HG03457 (cell line): ENCODE measurements at regions not wholly inside any gene's neighbourhood (a gene's known extent, or its start where the extent isn't known, plus 50 kb on each side); places are given as distances from the start of the nearest gene placed in this dataset.
"Not testable (repeated sequence)": the region's sequence is repeated elsewhere in the genome, so short reads cannot be mapped to it uniquely, and the experiment has no call there.

Source experiments
- ATAC-seq: cut with Tn5 transposase; IDR thresholded peaks from one replicate; pipeline ENCODE4 v1.9.1; 2021; ENCODE audit warnings: moderate number of reproducible peaks; ENCODE audit not compliant: unreplicated experiment

GRCh38 chr5:115469904-115470516 is 74.6 kb downstream of the FEM1C start:
- ATAC-seq: no peak

DNA sequence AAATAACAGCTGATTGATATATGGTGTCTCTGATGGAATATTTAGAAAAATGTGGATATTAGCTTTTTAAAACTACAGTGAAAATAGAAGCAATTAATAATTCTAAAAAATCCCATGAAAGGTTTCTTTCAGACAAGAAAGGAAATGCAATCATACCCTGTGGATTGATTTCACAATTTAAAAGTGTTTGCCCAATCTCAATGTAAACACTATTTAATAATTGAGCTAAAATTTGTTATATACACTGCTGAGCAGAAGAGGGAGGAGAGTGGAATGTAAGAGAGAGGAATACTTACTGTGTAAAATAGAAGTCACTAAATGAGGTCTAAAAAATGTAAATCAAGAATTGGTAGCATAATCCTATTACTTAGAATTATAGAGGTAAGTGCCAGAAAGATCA is 76.9 kb downstream of the FEM1C start:
- no peak for ATAC-seq

- ATAC-seq: no peak
These were observed 79.1 kb downstream of the FEM1C start for GRCh38 chr5:115465431-115465830.

DNA sequence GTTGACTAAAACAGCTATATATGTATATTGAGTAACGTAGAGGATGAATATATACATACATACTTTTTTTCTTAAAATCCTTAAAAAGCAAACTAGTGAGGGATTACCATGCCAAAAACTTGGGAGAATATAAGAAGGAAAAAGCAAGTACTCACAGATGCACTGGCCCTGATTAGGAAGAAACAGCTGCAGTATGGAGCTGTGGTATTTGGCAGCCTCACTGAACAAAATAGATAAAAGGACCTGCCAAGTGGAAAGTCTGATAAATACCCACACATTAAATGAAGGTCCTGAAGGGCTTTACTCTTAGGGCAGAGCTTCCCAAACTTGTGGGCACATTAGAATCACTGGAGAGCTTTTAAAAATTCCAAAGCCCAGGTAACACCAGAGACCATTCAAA is 80.6 kb downstream of the FEM1C start:
- ATAC-seq: no peak

- no peak for ATAC-seq
These were observed 82.9 kb downstream of the FEM1C start for GRCh38 chr5:115461506-115462290.

DNA sequence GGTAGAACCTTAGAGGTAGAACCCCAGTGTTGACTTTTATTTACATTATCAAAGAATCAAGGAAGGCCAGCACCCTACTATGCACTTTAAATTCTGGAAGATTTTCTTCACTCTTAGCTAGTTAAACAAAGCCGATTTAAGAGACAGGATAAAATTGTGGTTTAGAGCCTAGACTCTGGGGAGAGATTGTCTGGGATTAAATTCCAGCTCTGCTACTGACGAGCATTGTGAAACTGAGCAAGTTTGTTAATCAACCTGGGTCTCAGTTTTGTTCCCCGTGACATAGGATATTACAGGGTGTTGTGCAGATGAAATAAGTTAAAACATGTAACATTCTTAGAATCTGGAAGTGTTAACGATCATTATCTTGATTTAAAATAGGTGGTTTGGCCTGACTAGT is 83.5 kb downstream of the FEM1C start:
- no peak for ATAC-seq

- no peak for ATAC-seq
These were observed 84.1 kb downstream of the FEM1C start for GRCh38 chr5:115460472-115460871.

DNA sequence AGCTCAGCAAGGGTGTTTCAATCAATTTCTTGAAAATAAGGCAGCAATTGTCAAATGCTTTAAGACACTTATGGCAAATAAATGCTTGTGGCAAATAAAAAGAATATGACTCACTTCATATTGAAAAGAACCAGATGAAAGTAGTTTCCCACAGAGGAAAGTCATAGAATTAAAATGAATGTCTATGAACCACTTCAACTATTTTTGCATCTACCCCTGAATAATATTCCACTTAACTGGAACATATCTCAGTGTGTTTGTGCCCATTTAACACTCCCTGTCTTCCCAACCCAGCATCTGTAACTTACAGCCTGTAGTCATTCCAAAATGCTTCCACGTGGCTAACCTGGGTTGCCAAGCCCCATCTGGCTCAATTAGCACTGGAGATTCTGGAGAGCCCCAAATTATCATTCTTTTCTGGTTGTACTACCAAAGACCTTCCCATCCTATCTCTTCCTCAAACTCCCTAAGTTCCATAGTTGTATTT is 84.7 kb downstream of the FEM1C start:
- no peak for ATAC-seq

DNA sequence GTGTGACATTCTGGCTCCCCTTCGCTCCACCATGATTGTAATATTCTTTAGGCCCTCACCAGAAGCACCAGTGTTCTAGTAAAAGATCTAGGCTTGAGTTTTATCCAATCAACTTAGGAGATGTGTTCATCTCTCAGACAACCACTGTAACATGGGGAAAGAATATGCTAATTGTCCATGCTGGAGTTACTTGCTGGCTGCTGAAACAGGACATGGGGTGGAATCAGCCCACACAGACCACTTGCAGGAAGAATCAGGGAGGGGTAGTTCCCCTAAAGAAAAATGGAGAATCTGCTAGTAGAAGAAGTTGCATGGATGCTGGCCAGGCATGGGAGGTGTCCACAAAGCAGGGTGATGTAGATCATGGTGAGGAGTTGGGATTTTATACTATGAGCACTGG is 86.2 kb downstream of the FEM1C start:
- ATAC-seq: no peak

GRCh38 chr5:115458003-115458409 is 86.6 kb downstream of the FEM1C start:
- ATAC-seq: no peak

DNA sequence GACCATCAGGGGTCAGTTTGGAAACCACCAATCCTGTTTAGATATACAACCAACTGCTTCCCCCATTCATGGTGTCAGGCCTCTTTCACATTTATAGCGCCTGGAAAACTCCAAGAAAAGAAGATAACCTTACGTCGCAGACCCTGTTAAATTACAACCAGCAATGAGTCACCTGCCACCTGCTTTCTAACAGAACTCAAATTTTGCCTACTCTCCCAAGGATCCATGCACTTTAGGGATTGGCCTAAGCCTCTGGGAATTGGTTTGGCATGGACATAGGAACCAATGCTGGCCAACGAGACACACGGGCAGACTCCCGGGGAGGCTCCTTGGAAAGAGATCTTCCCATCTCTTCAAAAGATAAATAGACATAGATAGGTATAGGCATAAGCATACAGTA is 87.0 kb downstream of the FEM1C start:
- ATAC-seq: no peak

DNA sequence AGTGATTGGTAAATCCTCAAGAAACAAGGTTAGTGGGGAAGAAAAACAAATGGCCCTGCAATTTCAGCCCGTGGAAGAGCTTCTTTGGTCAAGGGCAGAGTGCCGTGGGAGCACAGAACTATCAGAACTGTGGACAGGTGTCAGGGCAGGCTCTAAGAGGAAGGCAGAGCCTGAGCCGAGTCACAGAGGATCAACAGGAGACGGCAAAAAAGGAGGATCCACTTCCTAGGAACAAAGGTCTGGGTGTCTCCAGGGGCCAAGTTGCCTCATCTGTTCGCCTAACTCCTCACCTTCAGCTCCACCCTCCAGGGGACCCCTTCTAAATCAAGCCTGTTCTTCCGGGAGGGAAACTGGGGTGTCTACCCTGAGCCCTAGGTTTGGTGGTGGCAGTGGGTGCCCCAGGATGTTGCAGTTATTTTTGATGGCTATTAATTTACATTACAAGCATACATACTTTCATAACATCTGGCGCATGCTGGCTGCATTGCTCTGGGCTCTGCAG is 88.0 kb downstream of the FEM1C start:
- ATAC-seq: no peak

DNA sequence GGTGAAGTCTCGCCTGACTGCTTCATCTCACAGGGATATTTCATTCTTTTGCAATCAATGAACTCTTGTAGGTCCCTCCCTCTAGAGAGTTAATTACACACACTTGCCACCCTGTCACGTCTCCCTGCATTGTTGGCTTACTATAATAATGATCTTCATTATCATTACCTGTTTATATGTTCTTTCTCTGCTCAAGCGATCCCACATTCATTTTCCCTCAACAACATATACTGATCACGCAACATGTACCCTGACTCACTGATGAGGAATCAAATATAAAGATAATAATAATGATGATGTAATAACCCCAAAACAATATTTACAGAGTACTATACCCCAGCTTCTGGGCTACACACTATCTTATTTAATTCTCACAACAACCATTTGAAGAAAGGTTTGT is 88.5 kb downstream of the FEM1C start:
- no peak for ATAC-seq

GRCh38 chr5:115455301-115455707 is 89.3 kb downstream of the FEM1C start:
- ATAC-seq: no peak

DNA sequence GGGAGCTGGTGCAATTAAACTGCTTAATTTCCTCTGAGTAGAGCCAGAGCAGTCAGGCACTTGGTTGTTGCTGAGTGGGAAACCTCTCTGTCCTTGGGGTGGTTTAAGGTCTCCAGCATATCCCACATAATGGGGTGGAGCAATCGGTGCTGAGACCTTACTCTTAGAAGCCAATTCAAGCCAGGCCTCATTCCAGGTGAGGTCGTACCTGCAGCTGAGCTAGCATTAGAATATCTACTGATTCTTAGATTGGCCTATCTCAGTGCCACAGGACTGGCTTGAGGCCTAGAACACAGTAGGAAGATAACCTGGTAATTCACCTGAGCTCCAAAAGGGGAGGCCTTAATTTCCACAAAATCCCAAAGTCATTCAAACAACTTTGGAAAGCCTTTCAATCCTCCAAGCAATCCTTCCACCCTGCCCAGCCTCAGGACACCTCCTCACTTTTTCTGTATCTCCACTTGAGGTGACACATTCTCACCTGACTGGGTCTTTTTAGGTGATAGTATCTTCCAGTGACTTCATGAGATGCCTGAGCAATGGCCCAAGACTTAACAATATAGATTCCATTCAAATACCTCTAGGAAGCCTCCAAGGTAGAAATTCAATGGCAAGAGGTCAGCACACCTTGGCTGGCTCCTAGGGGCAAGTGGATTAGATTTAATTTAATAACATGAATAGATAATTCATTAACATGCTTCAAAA is 91.0 kb downstream of the FEM1C start:
- ATAC-seq: no peak

GRCh38 chr5:115452536-115453235 is 91.9 kb downstream of the FEM1C start:
- ATAC-seq: no peak

DNA sequence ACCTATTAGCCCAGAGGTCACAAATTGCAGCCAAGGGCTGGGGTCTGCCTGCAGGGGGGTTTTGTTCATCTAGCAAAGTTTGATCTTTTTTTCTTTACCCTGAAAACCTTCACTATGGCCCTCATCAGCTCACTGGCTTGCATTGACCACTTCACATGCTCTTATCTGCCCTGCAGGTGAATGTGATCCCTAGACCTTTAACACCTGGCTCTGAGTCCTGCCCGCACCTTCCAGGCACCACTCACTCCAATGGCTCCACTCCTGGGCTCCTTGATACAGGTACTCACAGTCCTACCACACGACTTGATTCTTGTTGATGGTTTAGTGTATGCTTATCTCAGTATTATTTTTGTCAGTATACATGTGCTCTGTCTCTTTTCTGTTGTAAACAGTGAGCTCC is 92.5 kb downstream of the FEM1C start:
- no peak for ATAC-seq

DNA sequence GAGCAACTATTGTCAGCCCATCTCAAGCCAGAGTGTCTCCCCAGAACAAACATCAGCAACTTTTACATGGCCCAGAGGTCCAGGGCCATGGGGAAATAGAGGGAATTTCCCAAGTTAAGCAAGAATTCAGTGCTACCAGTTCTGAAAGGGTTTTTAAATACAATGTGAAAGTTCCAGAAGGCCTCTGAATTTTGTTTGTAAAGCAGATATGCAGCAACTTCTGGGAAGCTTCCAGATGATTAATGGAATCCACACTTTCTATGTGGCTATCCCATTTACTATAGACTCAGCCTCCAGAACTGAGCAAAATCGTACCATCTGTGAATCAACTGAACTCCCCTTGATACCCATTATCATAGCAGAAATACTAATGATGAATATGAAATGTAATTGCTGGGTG is 93.8 kb downstream of the FEM1C start:
- no peak for ATAC-seq

GRCh38 chr5:115448630-115449029 is 95.9 kb downstream of the FEM1C start:
- not testable (repeated sequence) for ATAC-seq

GRCh38 chr5:115440782-115441451 is 103.7 kb downstream of the FEM1C start:
- no peak for ATAC-seq

- no peak for ATAC-seq
These were observed 104.9 kb downstream of the FEM1C start for GRCh38 chr5:115439639-115440038.
